ENCODE measurements at regions not wholly inside any gene's neighbourhood (a gene's known extent, or its start where the extent isn't known, plus 50 kb on each side); places are given as distances from the start of the nearest gene placed in this dataset.

DNA sequence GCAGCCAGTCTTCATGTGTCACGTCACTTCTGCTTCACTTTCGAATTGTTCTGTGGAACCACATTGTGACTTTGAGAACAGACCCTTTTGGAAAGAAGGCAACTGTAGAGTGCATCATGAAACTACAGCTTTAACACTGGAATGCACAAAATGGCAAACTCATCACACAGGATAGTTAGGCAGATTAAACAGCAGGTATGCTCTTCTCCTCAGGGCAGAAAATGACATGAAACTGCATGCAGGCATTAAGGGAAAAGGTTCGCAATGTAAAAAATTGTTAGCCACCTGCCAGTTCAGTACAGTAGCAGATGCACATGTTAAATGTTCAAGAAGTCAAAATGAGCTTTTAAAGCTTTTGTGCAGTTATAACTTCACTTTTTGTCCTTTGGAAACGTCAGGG, 864.6 kb upstream of the IGFBP7 start:
- TF ChIP-seq EP300 (IDR thresholded peaks at IDR 0.05; ENCODE audit: low read depth), result no peak
- TF ChIP-seq CTCF (IDR thresholded peaks at IDR 0.05), result no peak
- TF ChIP-seq POLR2A (IDR thresholded peaks at IDR 0.05), result no peak

Measured in transverse colon (tissue), 3 donors.